ENCODE measurements at regions not wholly inside any gene's neighbourhood (a gene's known extent, or its start where the extent isn't known, plus 50 kb on each side); places are given as distances from the start of the nearest gene placed in this dataset.

DNA sequence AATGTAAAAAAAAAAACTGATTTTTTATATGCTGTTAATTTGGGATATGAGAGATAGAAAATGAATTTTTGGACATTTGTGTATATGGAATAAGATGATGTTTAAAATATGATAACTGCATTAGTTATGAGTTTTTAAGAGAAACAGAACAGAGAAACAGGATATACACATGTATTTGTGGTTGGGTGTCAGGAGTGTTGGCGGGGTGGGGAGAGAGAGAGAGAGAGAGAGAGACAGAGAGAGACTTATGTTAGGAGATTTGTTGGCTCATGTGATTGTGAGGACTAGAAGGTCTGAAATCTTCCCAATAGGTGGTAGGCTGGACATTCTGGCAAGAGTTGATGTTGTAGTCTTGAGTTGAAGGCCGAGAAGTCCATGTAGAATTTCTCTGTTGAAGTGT is 1121.6 kb upstream of the GBE1 start:
- Histone ChIP-seq H3K27me3 (no peaks in the 10 kb centered on the region), H3K36me3 (ENCODE audit: low read depth, missing control alignments) (no peaks in the 10 kb centered on the region), H3K27ac (no peak overlapping the region), H3K9me3 (no peaks in the 10 kb centered on the region), H3K4me3 (no peak overlapping the region), H3K4me1 (no peaks in the 10 kb centered on the region)
- intact Hi-C loops (cut with DNase I; ENCODE audit: low total_unique reads) = no loop called here
- WGBS, 2 donors = 78 to 88% methylated on average over 2 of the region's 2 CpGs
- TF ChIP-seq POLR2A (IDR thresholded peaks at IDR 0.05) (no peak), CTCF (IDR thresholded peaks at IDR 0.05) (no peak)
- no peak for DNase-seq

- Histone ChIP-seq H3K27me3 (no peaks in the 10 kb centered on the region), H3K27ac (no peak overlapping the region), H3K9me3 (no peaks in the 10 kb centered on the region), H3K36me3 (ENCODE audit: low read depth, missing control alignments) (no peaks in the 10 kb centered on the region), H3K4me3 (no peak overlapping the region), H3K4me1 (no peaks in the 10 kb centered on the region)
- intact Hi-C loops (cut with DNase I; ENCODE audit: low total_unique reads) = no loop called here
- 50 to 52% methylated on average over 1 of the region's 1 CpG for WGBS, 2 donors
- DNase-seq = no peak
- TF ChIP-seq POLR2A (IDR thresholded peaks at IDR 0.05) (no peak), CTCF (IDR thresholded peaks at IDR 0.05) (no peak)
Observed at GRCh38 chr3:82875401-82875800, 1114.0 kb upstream of the GBE1 start.

DNA sequence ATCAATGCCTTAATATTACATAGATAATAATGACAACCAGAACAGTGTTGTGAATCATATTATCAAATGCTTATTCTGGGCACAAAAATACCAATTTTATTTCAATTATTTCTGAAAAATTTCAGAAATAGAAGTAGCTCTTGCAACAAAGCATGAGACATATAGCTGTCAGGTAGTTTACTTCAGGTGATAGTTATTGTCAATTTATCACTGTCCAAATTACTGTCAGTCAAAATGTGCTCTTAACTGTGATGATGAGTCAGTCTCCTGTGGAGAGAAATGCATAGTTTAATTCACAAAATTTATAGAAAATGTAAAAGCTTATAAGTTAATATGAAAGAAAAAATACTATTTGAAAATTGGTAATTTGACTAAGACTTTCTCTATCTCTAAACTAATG is 1078.4 kb upstream of the GBE1 start:
- Histone ChIP-seq H3K36me3 (ENCODE audit: low read depth, missing control alignments) (no peaks in the 10 kb centered on the region), H3K4me3 (no peak overlapping the region), H3K27me3 (no peaks in the 10 kb centered on the region), H3K27ac (no peak overlapping the region), H3K9me3 (no peaks in the 10 kb centered on the region), H3K4me1 (no peaks in the 10 kb centered on the region)
- TF ChIP-seq POLR2A (IDR thresholded peaks at IDR 0.05) (no peak), CTCF (IDR thresholded peaks at IDR 0.05) (no peak)
- DNase-seq = no peak
- intact Hi-C loops (cut with DNase I; ENCODE audit: low total_unique reads) = no loop called here

DNA sequence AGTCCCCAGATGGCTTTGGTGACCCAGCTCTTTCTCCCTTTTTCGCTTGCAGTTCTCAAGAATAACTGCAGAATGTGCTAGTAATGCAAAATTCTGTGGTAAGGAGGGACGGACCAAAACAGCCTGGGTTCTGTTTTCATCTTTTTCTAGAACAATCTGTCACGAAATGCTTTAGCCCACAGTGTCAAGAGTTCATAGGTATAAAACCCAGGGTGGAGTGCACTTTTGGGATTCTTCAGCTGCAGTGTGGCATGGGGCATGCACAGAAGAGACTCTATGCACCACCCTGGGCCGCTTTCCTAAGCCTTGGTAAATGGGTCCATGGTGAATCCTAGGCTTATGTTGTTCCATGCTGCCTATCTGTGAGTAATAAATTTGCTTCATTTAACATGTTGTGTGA is 1072.7 kb upstream of the GBE1 start:
- TF ChIP-seq POLR2A (IDR thresholded peaks at IDR 0.05) (no peak), CTCF (IDR thresholded peaks at IDR 0.05) (no peak)
- Histone ChIP-seq H3K4me1 (no peaks in the 10 kb centered on the region), H3K9me3 (no peaks in the 10 kb centered on the region), H3K27me3 (no peaks in the 10 kb centered on the region), H3K36me3 (ENCODE audit: low read depth, missing control alignments) (no peaks in the 10 kb centered on the region), H3K27ac (no peak overlapping the region), H3K4me3 (no peak overlapping the region)
- WGBS, 2 donors = 88 to 90% methylated on average over 4 of the region's 4 CpGs
- intact Hi-C loops (cut with DNase I; ENCODE audit: low total_unique reads) = no loop called here
- no peak for DNase-seq

GRCh38 chr3:82824491-82824890 is 1063.0 kb upstream of the GBE1 start:
- Histone ChIP-seq H3K36me3 (ENCODE audit: low read depth, missing control alignments) (no peaks in the 10 kb centered on the region), H3K4me1 (no peaks in the 10 kb centered on the region), H3K4me3 (no peak overlapping the region), H3K27ac (no peak overlapping the region), H3K9me3 (no peaks in the 10 kb centered on the region), H3K27me3 (no peaks in the 10 kb centered on the region)
- no peak for DNase-seq
- WGBS, 2 donors = 70 to 71% methylated on average over 2 of the region's 2 CpGs
- TF ChIP-seq POLR2A (IDR thresholded peaks at IDR 0.05) = no peak
- TF ChIP-seq CTCF (IDR thresholded peaks at IDR 0.05) = no peak
- intact Hi-C loops (cut with DNase I; ENCODE audit: low total_unique reads) = no loop called here

Data from testis (tissue), 2 donors.